HS-5 (cell line): ENCODE measurements at regions not wholly inside any gene's neighbourhood (a gene's known extent, or its start where the extent isn't known, plus 50 kb on each side); places are given as distances from the start of the nearest gene placed in this dataset.
"Not testable (repeated sequence)": the region's sequence is repeated elsewhere in the genome, so short reads cannot be mapped to it uniquely, and the experiment has no call there.

Experiments
- DNase-seq: peaks from one replicate; pipeline ENCODE4 v3.0.0-alpha.2; 2012; ENCODE audit warnings: low read depth

DNA sequence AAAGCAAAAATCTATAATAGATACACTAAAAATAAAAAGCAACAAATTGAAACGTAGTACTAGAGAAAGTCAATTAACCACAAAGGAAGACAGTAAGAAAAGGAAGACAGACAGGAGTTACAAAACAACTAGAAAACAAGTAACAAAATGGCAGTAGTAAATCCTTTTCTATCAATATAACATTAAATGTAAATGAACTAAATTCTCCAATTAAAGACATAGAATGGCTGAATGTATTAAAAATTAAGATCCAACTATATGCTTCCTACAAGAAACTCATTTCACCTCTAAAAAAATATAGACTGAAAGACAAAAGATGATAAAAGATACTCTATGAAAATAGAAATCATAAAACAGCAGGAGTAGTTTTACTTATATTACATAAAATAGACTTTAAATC, 79.1 kb downstream of the CTH start:
- no peak for DNase-seq

DNA sequence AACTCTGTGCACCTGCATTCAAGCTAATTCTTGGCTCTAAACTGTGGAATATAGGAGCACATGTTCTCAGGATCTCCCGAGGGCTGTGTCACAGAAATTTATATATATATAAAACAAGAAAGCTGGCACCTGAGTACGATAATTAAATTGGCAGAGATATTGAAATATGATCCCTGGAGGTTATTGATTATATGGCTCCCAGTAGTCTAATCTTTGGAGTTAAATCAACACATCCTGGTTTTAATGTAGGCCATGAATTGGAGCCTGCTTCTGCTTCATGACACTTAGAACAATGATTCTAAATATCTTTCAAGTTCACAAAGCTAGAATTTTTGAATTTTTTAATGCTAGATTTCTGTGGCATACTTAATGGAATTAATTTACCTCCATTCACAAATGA, 84.3 kb downstream of the CTH start:
- no peak for DNase-seq

DNA sequence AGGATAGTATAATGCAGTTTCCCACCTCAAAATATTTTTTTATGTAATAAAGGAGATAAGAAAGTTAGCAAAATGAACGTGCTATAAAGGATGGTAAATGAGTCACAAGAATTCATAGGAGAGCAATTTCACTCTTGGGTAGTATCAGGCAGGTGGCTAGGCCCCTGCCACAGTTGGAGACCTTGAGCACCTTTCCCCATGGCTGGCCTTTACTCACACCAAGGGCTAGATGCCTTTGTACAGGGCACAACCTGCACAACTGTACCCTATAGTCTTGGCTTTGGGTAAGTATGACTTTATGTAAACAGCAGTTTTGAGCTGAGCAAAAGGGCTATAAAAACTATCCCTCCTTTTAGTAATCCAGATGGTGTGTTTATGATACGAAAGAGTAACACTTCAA, 85.1 kb downstream of the CTH start:
- no peak for DNase-seq

DNA sequence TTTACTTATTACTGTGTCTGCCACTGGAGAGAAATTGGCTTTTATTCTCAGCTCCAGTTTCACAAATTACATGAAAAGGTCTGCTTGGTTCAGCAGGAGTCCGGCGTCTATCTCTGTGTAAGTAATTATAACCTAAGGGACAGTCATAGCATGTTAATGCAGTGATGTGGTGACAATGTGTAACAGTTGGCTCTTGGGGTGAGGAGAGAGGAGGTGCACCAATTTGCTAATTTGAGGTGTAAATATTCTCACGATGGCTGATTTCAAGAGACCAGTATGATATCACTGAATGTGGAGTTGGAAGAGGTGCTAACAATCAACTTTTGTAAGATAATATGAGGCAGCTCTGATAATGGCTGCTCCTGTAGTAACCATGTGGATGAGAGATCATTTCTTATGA, 86.1 kb downstream of the CTH start:
- DNase-seq = no peak

DNA sequence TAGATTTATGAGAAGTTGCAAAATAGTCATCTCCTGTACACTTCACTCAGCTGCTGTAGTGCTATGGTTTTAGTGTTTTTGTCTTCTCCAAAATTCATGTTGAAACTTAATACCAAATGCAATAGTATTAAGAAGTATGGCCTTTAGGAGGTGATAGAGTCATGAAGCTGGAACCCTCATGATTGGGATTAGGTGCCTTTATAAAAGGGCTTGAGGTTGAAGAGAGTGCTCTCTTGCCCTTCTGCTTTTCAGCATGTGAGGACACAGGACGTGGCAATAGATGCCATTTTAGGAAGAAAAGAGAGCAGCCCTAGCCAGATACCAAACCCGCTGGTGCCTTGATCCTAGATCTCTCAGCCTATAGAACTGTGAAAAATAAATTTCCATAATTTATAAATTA, 87.6 kb downstream of the CTH start:
- no peak for DNase-seq

DNA sequence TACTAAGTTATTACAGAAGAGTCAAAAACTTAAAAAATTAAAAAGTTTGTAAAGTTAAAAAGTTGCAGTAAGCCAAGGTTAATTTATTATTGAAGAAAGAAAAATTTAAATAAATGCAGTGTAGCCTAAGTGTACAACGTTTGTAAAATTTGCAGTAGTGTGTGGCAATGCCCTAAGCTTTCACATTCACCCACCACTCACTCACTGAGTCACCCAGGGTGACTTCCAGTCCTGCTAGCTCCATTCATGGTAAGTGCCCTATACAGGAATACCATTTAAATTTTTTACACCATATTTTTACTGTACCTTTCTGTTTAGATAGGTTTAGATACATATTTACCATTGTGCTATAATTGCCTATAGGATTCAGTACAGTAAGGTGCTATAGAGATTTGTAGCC, 88.6 kb downstream of the CTH start:
- DNase-seq = no peak

DNA sequence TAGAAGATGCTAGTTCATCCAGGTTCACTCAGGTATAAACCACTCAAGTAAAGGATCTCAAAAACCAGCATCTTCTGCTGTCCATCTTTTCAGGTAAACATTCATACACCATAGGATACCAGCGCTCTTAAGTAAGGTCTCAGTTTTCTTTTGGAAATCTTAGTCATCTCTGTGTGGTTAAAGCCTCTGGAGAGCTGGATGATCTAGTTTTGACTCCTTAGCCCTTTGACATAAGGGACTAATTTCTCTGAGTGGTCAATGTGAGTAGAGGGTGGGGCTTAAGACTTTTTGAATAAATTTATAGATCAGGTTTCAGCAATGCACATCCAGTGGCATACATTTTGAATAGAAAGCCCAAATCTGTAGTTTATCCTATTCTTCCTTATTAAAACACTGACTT, 92.3 kb downstream of the CTH start:
- DNase-seq = peak; percentile 51

DNA sequence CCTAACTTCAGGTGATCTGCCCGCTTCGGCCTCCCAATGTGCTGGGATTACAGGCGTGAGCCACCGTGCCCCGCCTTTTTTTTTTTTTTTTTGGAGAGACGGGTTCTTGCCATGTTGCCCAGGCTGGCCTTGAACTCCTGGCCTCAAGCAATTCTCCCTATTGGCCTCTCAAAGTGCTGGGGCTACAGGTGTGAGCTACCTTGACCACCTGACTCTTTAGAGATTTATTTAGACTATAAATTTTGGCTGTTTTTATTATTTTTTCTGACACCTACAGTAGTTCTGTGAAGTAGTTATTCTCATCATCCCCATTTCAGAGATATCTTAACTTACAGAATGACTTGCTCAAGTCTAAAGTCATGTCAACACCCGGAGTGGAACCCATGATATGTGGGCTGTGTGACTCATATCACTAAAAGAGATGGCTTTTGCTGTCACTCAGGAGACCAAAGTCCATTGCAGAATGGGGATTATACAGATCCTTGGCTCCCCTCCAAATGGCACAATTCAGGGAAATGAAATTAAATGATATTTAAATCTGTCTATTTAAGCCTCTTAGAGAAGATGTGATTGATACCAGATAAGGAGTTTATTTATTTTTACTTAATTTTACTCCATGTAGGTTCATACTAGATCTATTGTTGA, 93.2 kb downstream of the CTH start:
- peak; percentile 23 for DNase-seq

DNA sequence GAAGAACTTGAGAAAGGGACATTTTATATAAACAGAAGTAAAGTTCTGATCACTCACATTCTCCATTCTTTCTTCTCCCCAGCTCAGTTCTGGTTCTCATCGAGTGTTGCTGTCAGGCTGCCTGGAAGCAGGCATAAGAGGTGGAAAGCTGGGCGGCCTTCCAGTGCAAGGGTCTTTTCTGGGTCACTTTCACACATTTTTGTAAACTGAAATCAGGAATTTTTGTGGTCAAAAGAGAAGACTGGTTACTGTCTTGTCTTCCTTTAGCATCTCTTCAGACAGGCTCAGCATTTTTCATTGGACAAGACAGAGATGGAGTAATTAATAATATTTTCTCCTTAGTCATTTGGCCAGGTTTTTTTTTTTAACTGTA, 93.7 kb downstream of the CTH start:
- peak; percentile 70 for DNase-seq

DNA sequence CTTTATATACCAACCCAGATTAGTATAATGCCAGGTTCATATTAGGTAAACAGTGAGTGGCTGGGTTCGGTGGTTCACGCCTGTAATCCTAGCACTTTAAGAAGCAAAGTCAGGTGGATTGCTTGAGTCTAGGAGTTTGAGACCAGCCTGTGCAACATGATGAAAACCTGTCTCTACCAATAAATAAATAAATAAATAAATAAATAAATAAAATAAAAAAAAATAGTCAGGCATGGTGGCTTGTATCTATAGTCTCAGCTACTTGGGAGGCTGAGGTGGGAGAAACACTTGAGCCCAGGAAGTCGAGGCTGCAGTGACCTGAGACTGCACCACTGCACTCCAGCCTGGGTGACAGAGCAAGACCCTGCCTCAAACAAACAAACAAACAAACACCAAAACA, 96.9 kb downstream of the CTH start:
- not testable (repeated sequence) for DNase-seq

DNA sequence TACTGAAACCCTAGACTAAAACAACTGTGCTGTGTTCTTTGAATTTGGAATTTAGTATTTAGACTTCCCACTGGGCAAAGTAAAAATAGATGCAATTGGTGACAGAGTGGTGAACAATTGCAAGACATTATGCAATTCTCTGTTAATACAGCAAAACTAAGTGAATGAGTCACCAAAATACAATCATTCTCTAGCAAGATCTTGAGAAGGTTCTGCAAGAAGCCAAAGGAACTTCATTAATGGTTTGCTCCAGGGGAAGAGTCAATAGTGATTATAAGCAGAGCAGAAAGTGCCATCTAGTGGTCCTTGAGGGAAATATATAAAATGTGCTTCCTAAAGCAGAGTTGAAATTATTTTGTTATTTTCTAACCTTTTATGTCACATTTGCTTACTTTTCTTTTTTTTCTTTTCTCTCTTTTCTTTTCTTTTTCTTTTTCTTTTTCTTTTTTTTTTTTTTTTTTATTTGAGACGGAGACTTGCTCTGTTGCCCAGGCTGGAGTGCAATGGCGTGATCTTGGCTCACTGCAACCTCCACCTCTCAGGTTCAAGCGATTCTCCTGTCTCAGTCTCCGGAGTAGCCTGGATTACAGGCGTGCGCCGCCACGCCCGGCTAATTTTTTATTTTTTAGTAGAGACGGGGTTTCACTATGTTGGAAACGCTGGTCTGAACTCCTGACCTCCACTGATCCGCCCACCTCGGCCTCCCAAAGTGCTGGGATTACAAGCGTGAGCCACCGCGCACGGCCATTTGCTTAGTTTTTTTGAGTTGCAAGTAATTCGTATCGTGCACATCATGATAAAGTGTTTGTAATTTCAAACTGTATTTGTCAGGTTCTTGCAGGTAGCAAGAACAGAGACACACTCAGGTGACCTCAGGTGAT, 99.2 kb downstream of the CTH start:
- peak; percentile 88 for DNase-seq

DNA sequence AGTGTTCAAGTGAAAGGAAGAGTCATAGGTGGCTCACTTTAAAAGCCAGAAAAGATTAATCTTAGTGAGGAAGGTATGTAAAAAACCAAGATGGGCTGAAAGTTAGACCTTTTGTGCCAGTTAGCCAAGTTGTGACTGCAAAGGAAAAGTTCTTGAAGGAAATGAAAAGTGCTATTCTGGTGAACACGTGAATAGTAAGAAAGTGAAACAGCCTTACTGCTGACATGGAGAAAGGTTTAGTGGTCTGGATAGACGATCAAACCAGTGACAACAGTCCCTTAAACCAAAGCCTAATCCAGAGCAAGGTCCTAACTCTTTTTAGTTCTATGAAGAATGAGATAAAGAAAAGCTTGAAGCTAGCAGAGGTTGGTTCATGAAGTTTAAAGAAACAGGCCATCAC, 106.4 kb downstream of the CTH start:
- no peak for DNase-seq

DNA sequence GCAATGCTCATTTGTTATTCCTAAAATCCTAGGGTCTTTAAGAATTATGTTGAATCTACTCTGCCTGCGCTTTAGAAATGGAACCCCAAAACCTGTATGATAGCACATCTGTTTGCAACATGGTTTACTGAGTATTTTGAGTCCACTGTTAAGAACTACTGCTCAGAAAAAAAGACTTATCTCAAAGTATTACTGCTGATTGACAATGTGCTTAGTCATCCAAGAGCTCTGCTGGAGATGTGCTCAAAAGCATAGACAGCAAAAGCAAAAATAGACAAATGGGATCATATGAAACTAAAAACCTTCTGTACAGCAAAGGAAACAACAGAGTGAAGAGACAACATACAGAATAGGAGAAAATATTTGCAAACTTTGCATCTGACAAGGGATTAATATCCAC, 107.0 kb downstream of the CTH start:
- no peak for DNase-seq

DNA sequence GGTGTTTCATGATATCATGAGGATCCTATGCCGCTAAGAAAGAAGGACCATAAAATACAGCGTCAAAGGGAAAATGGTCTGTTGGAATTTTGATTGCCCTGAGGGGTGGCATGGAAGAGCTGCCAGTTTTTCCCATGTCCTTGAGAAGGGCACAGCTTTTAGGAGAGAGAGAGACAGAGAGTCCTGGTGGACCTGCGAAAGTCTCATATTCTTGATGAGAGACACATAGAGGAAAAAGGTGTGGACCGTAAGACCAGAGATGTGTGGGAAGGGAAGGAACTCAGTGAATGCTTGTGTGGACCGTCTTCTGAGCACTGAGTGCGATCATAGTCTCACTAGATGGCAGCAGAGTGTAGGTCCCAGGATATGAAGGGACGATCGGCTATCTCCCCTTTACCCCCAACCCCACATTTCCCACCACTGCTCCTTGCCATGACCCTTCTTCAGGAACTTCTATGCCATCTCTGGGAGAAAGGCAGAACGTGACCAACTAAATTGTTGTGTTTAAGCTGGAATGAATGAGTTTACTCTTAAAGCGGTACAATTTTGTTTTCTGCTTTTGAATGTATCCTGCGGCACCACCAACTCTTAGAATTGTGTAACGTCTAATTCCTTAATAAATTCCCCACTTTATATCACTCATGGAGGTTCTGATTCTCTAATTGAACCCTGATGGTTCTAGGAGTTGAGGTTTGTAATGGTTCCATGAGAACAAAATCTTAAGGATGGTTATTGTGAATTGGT, 117.7 kb downstream of the CTH start:
- DNase-seq = no peak

DNA sequence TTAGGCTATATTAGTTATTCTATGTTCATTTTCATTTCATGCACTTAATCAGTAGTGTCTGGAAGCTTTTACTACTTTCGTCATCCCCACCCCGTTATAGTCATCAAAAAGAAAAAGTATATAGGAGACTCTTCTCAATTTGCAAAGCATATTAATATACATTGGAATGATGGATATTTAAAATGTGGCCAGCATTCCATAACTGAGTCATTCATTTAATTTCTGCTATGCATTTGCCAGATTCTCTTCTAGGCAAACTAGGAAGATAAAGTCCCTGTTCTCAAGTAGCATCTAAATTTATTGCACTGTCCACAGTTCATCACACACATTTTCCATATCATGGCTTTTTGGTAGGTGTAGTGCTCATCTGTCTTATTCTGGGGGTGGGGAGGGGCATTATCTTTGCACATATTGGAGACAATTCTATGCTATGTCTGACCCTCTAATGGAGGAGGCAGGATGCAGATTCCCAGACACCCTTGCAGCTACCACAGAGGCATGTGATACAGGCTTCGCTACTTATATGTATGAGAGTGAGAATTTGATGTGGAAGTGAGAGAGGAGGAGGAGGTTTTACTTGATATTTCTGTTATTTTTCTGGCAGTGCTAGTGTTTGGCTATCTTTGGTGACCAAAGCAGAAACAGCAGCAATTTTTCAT, 125.8 kb downstream of the CTH start:
- DNase-seq = peak; percentile 65

DNA sequence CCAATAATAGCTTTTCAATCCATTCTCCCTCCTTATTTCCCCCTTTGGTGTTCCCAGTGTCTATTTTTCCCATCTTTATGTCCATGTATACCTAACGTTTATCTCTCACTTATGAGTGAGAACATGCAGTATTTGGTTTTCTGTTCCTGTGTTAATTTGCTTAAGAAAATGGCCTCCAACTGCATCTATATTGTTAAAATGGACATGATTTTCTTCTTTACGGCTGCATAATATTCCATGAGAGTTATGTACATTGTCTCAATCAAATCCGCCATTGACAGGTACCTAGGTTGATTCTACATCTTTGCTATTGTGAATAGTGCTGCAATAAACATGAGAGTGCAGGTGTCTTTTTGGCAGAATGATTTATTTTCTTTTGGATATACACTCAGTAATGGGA, 126.7 kb downstream of the CTH start:
- no peak for DNase-seq

DNA sequence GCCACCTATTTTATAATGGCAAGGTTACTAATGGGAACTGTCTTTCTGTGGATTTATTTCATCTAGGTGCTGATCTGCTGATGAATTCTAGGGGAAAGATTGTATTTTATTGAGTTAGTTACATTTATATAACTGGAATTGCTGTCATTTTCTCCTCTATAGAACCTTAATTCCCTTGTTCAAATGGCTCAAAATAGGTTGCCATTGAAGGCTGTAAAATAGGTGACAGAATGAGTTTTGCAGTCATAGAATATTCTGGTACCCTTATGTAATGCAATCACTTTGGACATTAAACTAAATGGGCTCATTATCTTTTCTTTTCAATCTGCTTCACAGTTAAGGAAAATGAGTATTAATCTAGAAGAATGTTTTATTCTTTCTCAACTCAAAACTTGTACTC, 131.0 kb downstream of the CTH start:
- DNase-seq = no peak

DNA sequence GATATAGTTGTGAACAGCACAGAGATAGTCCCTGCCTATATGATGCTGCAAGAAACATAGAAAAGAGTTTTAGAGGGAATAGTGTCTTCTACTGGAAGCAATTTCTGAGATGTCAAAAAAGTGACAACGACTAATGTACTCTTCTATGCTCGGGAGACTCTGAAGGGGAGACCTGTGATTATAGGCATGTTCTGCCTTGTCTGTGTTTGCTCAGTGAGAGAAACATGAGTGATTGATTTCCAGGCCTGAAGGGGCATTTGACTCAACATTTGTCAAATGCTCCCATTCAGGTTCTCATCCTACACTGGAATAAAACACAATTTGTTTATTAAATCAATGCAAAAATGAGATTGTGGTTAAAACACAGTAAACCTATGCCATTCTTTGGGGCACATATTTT, 131.8 kb downstream of the CTH start:
- DNase-seq = no peak

DNA sequence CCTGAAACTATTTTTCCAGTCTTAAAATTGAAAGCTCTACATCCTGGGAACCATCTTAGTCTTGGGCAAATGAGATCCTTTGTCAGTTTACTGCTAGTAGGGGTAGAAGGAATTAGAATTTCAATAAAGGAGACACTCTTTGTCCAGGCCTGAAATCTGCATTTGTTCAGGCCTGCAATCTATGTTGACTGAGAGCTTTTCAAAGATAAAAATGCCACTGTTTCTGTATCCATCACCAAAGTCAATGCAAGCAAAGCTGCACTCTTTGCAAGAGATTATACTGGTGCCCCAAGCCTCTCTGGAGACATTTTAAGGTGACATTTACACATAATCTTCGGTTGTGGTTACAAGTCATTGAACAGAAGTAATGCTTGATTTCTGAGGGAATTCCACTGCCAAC, 135.7 kb downstream of the CTH start:
- no peak for DNase-seq

DNA sequence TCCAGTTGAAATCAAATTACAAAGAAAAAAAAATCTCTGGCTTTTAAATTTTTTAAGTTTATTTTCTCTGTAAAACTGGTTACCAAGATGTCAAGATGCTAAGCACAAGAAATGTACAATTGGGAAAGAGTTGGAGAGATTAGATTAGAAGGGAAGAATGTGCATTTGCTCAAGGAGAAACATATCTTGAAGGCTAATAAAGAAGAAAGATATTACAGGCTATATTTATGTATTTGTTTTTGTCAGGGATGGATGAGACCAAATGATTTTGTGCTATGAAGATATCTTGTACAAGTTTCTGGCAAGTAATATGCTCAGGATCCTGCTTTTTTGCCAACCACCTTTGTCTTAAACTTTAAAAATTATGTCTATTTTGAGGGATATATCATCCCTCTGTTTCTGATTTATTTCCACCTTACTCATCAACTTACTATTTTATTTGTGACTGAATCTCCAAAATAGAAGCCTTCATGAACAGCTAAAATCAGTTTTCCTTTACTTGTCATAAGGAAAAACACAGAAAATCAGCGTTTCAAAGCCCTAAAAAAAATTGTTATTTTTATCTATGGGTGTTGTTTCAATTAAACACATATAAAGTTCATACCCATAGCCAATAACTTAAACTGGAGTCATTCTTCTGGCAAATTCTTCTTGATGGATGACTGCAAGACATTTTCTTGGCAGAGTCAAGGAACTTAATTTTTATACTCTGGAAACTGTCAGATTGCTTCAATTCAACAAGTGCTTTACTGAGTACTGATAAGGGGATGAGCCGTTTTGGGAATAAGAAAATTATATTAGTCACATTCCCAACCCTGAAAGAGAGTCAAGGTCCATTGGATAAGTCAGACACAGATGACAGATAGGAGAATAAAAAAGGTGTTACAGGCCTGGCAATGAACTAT, 141.8 kb downstream of the CTH start:
- no peak for DNase-seq

DNA sequence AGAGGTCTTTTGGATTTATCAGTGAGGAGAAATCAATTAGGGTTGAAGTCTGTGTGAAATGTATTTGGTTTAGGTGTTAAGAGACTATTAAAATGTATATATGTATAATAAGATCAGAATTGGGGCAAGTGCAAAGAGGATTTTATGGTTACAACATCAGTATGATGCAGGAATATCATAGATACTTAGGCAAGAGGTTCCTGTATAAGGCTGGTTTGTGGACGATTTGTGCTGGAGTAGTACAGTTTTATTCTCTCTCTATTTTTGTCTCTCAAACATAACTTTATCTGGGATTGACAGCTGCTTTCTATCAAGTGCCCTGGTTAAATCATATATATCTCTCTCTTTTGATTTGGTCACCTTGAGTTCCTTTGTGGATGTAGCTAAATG, 142.5 kb downstream of the CTH start:
- DNase-seq = no peak

DNA sequence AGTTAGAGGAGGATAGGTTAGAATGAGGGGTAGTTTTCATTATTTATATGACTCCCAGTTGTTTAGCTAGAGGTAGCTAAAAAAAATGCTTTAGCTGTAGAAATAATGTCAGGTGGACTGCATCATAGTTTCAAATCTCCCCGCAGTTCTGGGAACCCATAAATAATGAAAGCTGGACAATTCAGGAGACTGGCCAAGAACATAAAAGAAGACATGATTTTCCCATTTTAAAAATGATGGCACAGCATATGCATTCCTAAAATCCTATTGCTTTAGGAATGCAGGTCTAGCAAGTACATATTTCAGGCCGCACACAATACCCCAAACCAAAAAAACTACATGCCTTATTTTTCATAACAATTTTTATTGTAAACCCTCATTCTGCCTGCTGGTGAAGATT, 143.3 kb downstream of the CTH start:
- DNase-seq = no peak
